COLO668 (cell line): ENCODE measurements at regions not wholly inside any gene's neighbourhood (a gene's known extent, or its start where the extent isn't known, plus 50 kb on each side); places are given as distances from the start of the nearest gene placed in this dataset.

Experiments used
- DNase-seq: peaks from one replicate; lab custom pipeline; 2025; ENCODE audit not compliant: unreplicated experiment; lab: John Stamatoyannopoulos, UW

GRCh38 chr19:29395111-29395733, 130.6 kb upstream of the VSTM2B start:
- no peak for DNase-seq

- DNase-seq: no peak
Observed at GRCh38 chr19:29395734-29396414, 129.9 kb upstream of the VSTM2B start.

GRCh38 chr19:29396925-29397324, 128.9 kb upstream of the VSTM2B start:
- no peak for DNase-seq

- DNase-seq: no peak
Observed at GRCh38 chr19:29397748-29398147, 128.0 kb upstream of the VSTM2B start.

GRCh38 chr19:29399804-29400203, 126.0 kb upstream of the VSTM2B start:
- DNase-seq: no peak

GRCh38 chr19:29400917-29401711, 124.7 kb upstream of the VSTM2B start:
- DNase-seq: no peak

GRCh38 chr19:29401712-29402421, 123.9 kb upstream of the VSTM2B start:
- no peak for DNase-seq

- no peak for DNase-seq
Observed at GRCh38 chr19:29402563-29402962, 123.2 kb upstream of the VSTM2B start.

- DNase-seq: peak; percentile 43
Observed at GRCh38 chr19:29404015-29404414, 121.8 kb upstream of the VSTM2B start.

- peak; percentile 47 for DNase-seq
Observed at GRCh38 chr19:29404951-29405727, 120.7 kb upstream of the VSTM2B start.

- DNase-seq: no peak
Observed at GRCh38 chr19:29405728-29405995, 120.1 kb upstream of the VSTM2B start.

GRCh38 chr19:29409076-29409862, 116.5 kb upstream of the VSTM2B start:
- no peak for DNase-seq

- no peak for DNase-seq
Observed at GRCh38 chr19:29410601-29411000, 115.2 kb upstream of the VSTM2B start.

- no peak for DNase-seq
Observed at GRCh38 chr19:29411113-29411581, 114.6 kb upstream of the VSTM2B start.

GRCh38 chr19:29413435-29413834, 112.4 kb upstream of the VSTM2B start:
- no peak for DNase-seq

- DNase-seq: no peak
Observed at GRCh38 chr19:29415507-29415906, 110.3 kb upstream of the VSTM2B start.

- DNase-seq: no peak
Observed at GRCh38 chr19:29417048-29417447, 108.7 kb upstream of the VSTM2B start.

GRCh38 chr19:29418201-29418600, 107.6 kb upstream of the VSTM2B start:
- DNase-seq: no peak

- DNase-seq: no peak
Observed at GRCh38 chr19:29420065-29420464, 105.7 kb upstream of the VSTM2B start.
